Colon (tissue), 2 donors: ENCODE measurements at regions not wholly inside any gene's neighbourhood (a gene's known extent, or its start where the extent isn't known, plus 50 kb on each side); places are given as distances from the start of the nearest gene placed in this dataset.

ENCODE experiments used
- FAIRE-seq: peaks from 2 replicates; lab custom pipeline; 2012; peaks lifted over from hg19 to GRCh38; lab: Jason Lieb, UNC
- donor health status: control.
- donor health status: control.

- no peak for FAIRE-seq
Observed at GRCh38 chr3:70899816-70900215, 587.4 kb upstream of the MDFIC2 start.

- FAIRE-seq, result no peak
Observed at GRCh38 chr3:70890020-70890394, 577.6 kb upstream of the MDFIC2 start.

DNA sequence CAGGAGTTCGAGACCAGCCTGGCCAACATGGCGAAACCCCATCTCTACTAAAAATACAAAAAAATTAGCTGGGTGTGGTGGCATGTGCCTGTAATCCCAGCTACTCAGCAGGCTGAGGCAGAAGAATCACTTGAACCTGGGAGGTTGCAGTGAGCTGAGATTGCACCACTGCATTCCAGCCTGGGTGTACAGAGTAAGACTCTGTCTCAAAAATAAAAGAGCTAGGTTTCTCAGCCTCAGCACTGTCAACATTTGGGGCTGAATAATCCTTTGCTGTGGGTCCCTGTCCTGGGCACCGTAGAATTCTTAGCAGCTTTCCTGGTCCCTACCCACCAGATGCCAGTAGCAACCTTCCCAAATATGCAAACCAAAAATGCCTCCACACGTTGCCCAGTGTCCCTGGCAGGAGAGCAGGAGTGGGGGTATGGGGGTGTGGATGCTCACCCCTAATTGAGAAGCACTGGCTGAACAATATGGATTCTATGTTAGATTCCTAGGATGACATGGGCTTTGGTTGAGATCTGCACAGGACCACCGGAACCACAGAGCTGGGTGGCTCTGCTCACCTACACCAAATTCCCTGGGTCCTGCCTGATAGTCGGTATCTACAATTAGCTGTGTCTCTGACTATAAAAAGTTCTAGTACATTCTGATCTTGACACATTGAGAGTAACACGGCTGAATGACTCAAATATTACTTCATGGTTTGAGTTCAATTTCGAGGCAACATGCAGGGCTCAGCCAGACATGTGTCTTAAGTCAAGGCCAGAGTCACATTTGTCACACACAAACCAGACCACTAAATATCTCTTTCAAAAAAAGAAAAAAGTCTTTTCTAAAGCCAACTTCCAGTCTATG lies 577.0 kb upstream of the MDFIC2 start:
- FAIRE-seq, result no peak

- FAIRE-seq, result no peak
Observed at GRCh38 chr3:70885636-70886035, 573.2 kb upstream of the MDFIC2 start.

- no peak for FAIRE-seq
Observed at GRCh38 chr3:70882104-70882503, 569.7 kb upstream of the MDFIC2 start.

DNA sequence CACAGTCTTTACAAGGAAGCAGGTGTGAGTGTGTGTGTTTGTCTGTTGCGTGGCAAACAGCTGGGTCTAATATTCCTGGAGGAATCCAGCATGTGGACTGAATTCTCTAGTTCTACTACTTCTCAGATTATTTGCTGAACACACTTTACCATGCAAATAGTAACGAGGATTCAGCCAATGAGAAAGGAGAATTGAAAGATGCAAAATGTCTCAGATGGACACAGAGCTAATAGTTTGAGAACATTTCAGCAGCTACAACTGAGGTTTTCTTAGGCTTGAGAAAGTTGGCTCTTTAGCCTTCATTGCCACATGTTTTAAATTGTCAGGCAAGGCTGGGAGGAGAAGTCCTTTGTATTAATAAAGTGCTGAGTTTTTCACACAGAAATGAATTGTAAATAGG lies 568.0 kb upstream of the MDFIC2 start:
- no peak for FAIRE-seq

DNA sequence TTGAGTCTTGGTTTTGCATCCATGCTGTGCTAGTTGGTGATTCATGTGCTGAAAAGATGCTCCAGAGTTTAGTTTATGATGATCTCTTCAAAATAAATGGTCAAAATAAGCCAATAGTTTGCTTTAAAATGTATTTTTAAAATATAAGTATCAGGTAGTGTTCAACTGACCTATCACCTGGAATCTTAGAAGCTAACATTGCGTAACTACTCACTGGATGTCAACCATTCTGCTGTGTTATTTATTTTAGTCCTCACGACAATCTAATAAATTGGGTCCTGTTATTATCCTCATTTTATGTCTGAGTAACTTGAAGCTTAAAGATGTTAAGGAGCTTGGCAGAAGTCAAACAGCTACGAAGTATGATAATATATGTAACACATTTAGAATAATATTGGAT lies 563.7 kb upstream of the MDFIC2 start:
- FAIRE-seq, result no peak

DNA sequence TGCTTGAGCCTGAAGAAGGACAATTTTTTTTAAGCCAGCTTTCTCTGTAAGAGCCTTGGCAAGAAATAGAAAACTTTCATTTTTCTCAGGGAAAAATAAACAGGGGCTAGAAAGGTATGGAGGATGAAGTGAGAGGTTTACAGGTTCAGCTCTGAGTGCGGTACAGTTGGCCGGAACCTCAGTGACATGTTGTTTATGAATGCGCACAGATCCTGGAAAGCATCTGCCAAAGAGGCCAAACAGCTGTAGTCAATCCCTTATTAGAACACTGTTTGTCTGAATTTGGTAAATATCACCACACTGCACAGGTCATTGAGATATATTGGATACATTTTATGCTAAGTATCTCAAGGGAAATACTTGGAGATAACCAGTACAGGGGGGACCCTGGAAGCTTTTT lies 561.8 kb upstream of the MDFIC2 start:
- FAIRE-seq, result no peak

DNA sequence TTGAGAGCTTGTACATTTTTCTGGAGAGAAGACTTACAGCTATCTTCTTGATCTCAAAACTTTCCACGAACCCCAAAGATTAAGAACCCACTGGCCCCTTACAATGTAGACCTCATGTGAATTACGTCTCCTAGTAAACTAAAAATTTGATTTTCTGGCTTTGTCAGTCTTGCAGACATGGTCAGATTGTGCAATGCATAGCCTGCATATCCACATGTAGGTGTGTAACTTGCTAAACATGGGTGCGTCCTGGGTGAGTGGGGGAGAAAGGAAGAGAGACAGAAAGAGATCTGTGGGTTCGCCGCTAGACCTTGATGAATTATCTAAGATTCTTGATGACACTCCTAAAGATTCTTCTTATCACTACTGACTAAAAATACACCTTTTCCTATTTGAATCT lies 561.2 kb upstream of the MDFIC2 start:
- FAIRE-seq, result no peak

GRCh38 chr3:70871909-70872656 lies 559.6 kb upstream of the MDFIC2 start:
- FAIRE-seq, result no peak

DNA sequence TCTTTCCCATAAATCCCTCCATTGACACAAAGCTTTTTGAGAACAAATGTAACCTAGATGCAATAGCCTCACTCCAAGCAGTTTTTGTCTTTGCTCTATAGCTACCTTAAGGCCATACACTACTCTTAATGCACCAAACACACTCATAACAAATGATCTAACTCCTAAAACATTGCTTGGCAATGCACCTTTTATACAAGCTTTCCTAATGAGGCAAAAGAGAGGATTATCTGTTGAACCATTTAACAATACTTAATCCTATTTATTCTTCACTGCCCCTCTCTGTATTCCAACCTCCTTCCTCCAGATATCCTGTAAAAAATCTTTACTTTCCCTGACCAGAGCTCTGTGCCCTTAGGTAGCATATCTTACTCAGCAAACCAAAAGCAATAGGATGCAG lies 558.1 kb upstream of the MDFIC2 start:
- FAIRE-seq, result no peak

- FAIRE-seq, result no peak
Observed at GRCh38 chr3:70868561-70868960, 556.1 kb upstream of the MDFIC2 start.

DNA sequence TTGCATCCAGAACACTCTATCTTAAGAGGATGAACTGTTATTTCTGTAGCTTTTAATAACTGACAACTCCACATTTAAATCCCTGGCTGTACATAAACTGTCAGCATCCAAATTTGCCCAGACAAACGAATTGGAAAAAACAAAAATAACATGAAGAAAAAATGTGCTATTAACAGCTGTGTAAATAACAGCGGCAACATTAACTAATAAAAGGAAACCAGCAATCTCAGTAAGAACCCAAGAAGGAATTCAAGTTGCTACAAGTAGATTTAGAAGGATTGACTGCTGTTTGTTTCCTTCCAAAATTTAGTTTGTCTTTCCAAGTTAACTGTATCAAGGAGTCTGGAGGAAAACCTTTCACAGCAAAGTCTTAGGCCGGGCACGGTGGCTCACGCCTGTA lies 550.6 kb upstream of the MDFIC2 start:
- FAIRE-seq, result no peak

DNA sequence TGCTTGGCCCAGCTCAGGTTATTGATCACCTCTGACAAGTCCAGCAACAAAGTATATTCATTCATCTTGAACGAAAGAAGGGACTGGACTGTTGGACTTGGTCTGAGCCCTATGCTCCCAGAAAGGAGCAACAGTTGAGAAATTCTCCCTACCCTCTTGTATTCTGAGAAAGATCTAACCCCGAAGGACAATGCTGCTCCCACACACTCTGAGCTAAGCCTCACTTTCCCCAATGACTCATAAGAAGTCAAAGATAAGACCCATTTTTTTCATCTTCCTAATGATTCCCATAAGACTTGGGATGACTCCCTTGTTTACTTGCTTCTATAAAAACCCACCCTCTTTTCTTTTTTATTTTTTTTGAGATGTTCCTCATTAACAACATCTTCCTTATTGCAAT lies 549.4 kb upstream of the MDFIC2 start:
- FAIRE-seq, result no peak

GRCh38 chr3:70861234-70861633 lies 548.8 kb upstream of the MDFIC2 start:
- no peak for FAIRE-seq

- FAIRE-seq, result no peak
Observed at GRCh38 chr3:70857916-70858315, 545.5 kb upstream of the MDFIC2 start.

DNA sequence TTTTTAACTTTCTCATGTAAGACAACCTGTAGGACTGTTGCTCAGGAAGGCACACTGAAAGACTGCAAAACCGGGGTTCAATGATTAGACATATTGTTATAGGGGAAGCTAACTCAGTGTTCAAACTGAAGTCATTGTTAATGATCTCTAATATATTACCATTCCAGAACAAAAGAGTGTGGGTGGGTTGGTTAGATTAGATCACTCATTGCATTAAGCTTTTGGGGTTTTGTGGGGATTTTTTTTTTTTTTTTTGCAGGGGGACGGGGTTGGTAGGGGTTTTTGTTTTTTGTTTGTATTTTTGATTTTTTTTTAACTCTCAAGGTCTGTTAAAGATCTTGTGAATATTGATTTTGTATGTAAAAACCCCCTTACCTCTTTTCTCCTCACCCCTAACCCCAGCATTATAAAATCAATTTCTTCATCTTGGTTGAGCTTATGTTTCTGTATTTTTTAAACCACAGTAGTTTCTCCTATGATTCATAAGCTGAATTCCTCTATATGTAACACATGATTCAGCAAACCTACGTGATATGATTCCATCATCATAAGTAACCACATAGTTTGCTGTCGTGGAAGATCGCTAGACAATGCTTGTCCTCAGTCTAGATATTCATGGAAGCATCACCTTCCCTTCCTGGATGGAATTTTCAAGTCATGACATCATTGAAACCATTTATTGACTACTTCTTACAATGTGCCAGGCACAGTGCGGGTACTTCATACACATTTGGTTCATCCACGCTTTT lies 544.1 kb upstream of the MDFIC2 start:
- FAIRE-seq, result no peak

DNA sequence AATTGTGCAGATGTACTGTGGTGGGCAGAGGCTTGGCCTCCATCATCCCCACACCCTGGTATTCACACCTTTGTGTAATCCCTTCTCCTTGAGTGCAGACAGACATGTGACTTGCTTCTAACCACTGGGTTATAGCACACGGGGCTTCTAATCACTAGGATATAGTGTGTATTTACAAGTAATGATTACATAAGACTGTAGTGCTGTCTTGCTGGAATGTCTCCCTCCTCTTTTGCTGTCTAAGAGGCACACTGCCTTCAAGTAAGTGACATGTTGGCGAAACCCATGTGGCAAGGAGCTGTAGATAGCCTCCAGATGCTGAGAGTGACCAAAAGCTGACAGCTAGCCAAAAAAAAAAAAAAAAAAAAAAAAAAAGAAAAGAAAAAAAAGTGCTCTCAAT lies 542.7 kb upstream of the MDFIC2 start:
- no peak for FAIRE-seq

DNA sequence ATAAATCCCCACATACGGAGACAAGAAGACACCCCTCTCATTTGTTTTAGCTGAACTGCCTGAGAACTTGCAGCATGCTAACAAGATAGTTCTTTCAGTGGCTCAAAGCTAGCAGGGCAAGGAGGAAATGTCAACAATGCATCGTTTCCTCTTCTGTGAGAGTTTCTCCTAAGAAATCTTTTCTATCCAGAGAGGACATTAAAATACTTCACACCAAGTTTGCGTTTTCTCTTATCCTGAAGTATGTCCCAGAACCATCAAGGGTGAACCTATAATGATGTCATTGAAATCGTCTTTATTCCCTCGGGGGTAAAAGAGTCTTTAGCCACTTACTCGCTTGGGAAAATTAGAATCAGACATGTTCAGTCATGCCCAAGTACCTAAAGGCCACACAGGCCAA lies 541.7 kb upstream of the MDFIC2 start:
- no peak for FAIRE-seq

- FAIRE-seq, result no peak
Observed at GRCh38 chr3:70853161-70853944, 540.9 kb upstream of the MDFIC2 start.

- FAIRE-seq, result no peak
Observed at GRCh38 chr3:70849911-70850699, 537.7 kb upstream of the MDFIC2 start.
